ENCODE measurements at regions not wholly inside any gene's neighbourhood (a gene's known extent, or its start where the extent isn't known, plus 50 kb on each side); places are given as distances from the start of the nearest gene placed in this dataset.

DNA sequence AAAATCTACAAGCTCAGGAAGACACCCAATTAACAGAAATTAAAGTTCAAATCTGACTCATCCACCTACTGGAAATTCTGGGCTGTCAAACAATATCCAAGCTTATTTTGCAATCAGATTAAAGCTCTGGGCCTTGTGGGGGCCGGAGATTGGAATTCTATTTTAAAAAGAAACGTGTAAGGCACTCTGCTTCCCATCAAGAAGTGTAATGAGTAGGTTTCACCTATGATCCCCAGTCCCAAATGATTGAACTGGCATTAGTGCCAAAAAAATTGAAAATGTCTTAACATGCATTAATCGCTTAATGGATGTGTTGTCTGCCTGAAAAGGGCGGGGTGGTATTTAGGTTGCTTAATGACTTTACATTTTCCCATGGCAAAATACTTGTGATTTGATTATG, 542.4 kb upstream of the BTBD3 start:
- Histone ChIP-seq H3K27ac (ENCODE audit: low read depth, low read length) (no peak overlapping the region), H3K4me3 (ENCODE audit: extremely low read depth in 1 of 4, insufficient read depth in 2 of 4, low read depth in 3 of 4, low read length in 4 of 4) (no peak overlapping the region), H3K36me3 (ENCODE audit: control insufficient read depth in 2 of 4, insufficient read depth in 4 of 4, low read length in 3 of 4) (no peaks in the 10 kb centered on the region), H3K27me3 (replicated peaks in 1 of 4; ENCODE audit: control insufficient read depth in 3 of 4, extremely low read depth in 1 of 4, insufficient read depth in 3 of 4, low read length in 3 of 4) (no peaks in the 10 kb centered on the region), H2BK20ac (ENCODE audit: low read length) (no peak overlapping the region), H3K18ac (ENCODE audit: extremely low read depth, low read length) (no peak overlapping the region), H4K91ac (replicated peaks; ENCODE audit: insufficient read length, low read length) (no peak overlapping the region), H3K14ac (ENCODE audit: insufficient read length) (no peak overlapping the region), H2AFZ (ENCODE audit: low read length) (no peak overlapping the region), H3K4me1 (replicated peaks in 1 of 4; ENCODE audit: control insufficient read depth in 3 of 4, insufficient read depth in 4 of 4, low read length in 3 of 4) (peaks cover 6 to 18% (median 10%) of the 10 kb centered on the region in 4 experiments), H3K56ac (replicated peaks; ENCODE audit: insufficient read length, low read depth, low read length) (no peak overlapping the region), H3K9me3 (ENCODE audit: insufficient read depth in 2 of 2, low read depth in 1 of 2, low read length in 1 of 2) (no peaks in the 10 kb centered on the region), H3K23me2 (ENCODE audit: low read depth, low read length) (peaks cover 2% of the 10 kb centered on the region; the same call in 1 of the 2 replicates), H2BK15ac (ENCODE audit: low read length) (no peak overlapping the region), H2BK12ac (ENCODE audit: low read depth, low read length) (no peak overlapping the region), H4K8ac (ENCODE audit: extremely low read depth, insufficient read depth, low read length) (no peak overlapping the region), H3K23ac (ENCODE audit: insufficient read length) (no peak overlapping the region), H4K5ac (ENCODE audit: insufficient read length, low read depth, low read length) (no peak overlapping the region), H2AK5ac (ENCODE audit: low read depth, low read length) (no peak overlapping the region), H2BK5ac (ENCODE audit: low read depth, low read length) (no peak overlapping the region), H3K4me2 (ENCODE audit: insufficient read depth in 1 of 2, low read depth in 2 of 2, low read length in 2 of 2) (no peak overlapping the region), H4K20me1 (replicated peaks in 1 of 2; ENCODE audit: control insufficient read depth in 1 of 2, insufficient read depth in 2 of 2, low read length in 2 of 2) (no peaks in the 10 kb centered on the region), H3K79me2 (ENCODE audit: control insufficient read depth in 1 of 2, insufficient read depth in 2 of 2, low read length in 2 of 2) (no peaks in the 10 kb centered on the region), H3K9ac (replicated peaks in 1 of 4; ENCODE audit: extremely low read depth in 1 of 4, low read depth in 3 of 4, low read length in 3 of 4) (no peak overlapping the region), H3K79me1 (ENCODE audit: low read depth, low read length) (no peaks in the 10 kb centered on the region), H3K4ac (replicated peaks; ENCODE audit: insufficient read length, low read depth, low read length) (no peak overlapping the region), H2BK120ac (replicated peaks; ENCODE audit: low read depth, low read length) (no peak overlapping the region)
- ChIA-PET CTCF (ENCODE audit: partially characterized antibody) (no interaction called here), POLR2A (ENCODE audit: partially characterized antibody) (no interaction called here)
- no peak for DNase-seq (ENCODE audit: low read depth in 1 of 2, low spot score in 2 of 2)
- TF ChIP-seq TCF12 (IDR thresholded peaks at IDR 0.05; ENCODE audit: low read depth, low read length) (no peak), POLR2A (IDR thresholded peaks at IDR 0.05; ENCODE audit: control extremely low read depth in 1 of 2, low read depth in 2 of 2, low read length in 2 of 2) (no peak), CHD2 (IDR thresholded peaks at IDR 0.05; ENCODE audit: low read length) (no peak), RBBP5 (IDR thresholded peaks at IDR 0.05; ENCODE audit: borderline replicate concordance, low read depth, low read length) (no peak), SAP30 (IDR thresholded peaks at IDR 0.05; ENCODE audit: insufficient read depth, insufficient replicate concordance, low read length) (no peak), GABPA (IDR thresholded peaks at IDR 0.05; ENCODE audit: borderline replicate concordance, insufficient read depth, low read length) (no peak), SIN3A (conservative IDR thresholded peaks at IDR 0.05 in 1 of 2, IDR thresholded peaks at IDR 0.05 in 1 of 2; ENCODE audit: low read depth in 1 of 2, low read length in 2 of 2) (no peak)
- 89% methylated on average over 4 of the region's 4 CpGs; no CpG with 5 or more reads in 1 of the 2 experiments for WGBS, 2 experiments (ENCODE audit: extremely low coverage in 1 of 2, insufficient coverage in 1 of 2, insufficient read length in 1 of 2, insufficient replicate concordance in 2 of 2, low coverage in 1 of 2, low lambda C conversion rate in 2 of 2, missing lambda C conversion rate in 1 of 2)
- FAIRE-seq: no peak

All from H1 (cell line).